ENCODE measurements at regions not wholly inside any gene's neighbourhood (a gene's known extent, or its start where the extent isn't known, plus 50 kb on each side); places are given as distances from the start of the nearest gene placed in this dataset.
A peak's percentile ranks its signal among the peaks of the same experiment; 100 is the strongest.

GRCh38 chr12:11510671-11511070 is 115.3 kb upstream of the PRB2 start:
- Mint-ChIP-seq H3K36me3 (ENCODE audit: insufficient read depth, unreplicated experiment) (peaks cover 6% of the 10 kb centered on the region), H3K9me3 (ENCODE audit: unreplicated experiment) (no peaks in the 10 kb centered on the region), H3K27ac (ENCODE audit: low read depth, unreplicated experiment) (no peak overlapping the region), H3K4me1 (ENCODE audit: insufficient read depth, unreplicated experiment) (no peaks in the 10 kb centered on the region), H3K27me3 (ENCODE audit: insufficient read depth, unreplicated experiment) (peaks cover 76% of the 10 kb centered on the region), H3K4me3 (ENCODE audit: unreplicated experiment) (no peak overlapping the region)
- ChIA-PET POLR2A (no interaction called here), CTCF (no interaction called here)
- intact Hi-C loops (cut with micrococcal nuclease) = no loop called here
- no peak for TF ChIP-seq CTCF (IDR thresholded peaks at IDR 0.05; ENCODE audit: unreplicated experiment)
- DNase-seq (ENCODE audit: unreplicated experiment) = no peak
- no TSS peak for BruUV-seq (replicated peaks)

- no TSS peak for BruUV-seq (replicated peaks)
- Mint-ChIP-seq H3K27ac (ENCODE audit: low read depth, unreplicated experiment) (no peak overlapping the region), H3K4me3 (ENCODE audit: unreplicated experiment) (no peak overlapping the region), H3K36me3 (ENCODE audit: insufficient read depth, unreplicated experiment) (no peaks in the 10 kb centered on the region), H3K9me3 (ENCODE audit: unreplicated experiment) (no peaks in the 10 kb centered on the region), H3K27me3 (ENCODE audit: insufficient read depth, unreplicated experiment) (peaks cover 77% of the 10 kb centered on the region), H3K4me1 (ENCODE audit: insufficient read depth, unreplicated experiment) (no peaks in the 10 kb centered on the region)
- intact Hi-C loops (cut with micrococcal nuclease) = no loop called here
- peak; percentile 16 for TF ChIP-seq CTCF (IDR thresholded peaks at IDR 0.05; ENCODE audit: unreplicated experiment)
- ChIA-PET CTCF (interaction anchor here (0.6 to 1.1 kb wide), 3 partner anchors 11 to 553 kb away, joined by 3 to 4 read pairs (median 4); no protein-coding TSS in a partner anchor), POLR2A (interaction anchor here (0.7 kb wide), 1 partner anchor 178 kb away, joined by 3 read pairs; no protein-coding TSS in a partner anchor)
- peak; percentile 38 for DNase-seq (ENCODE audit: unreplicated experiment)
Measured at GRCh38 chr12:11513288-11513687, 117.9 kb upstream of the PRB2 start.

GRCh38 chr12:11517080-11517479 is 121.7 kb upstream of the PRB2 start:
- DNase-seq (ENCODE audit: unreplicated experiment) = no peak
- Mint-ChIP-seq H3K27ac (ENCODE audit: low read depth, unreplicated experiment) (no peak overlapping the region), H3K4me1 (ENCODE audit: insufficient read depth, unreplicated experiment) (no peaks in the 10 kb centered on the region), H3K4me3 (ENCODE audit: unreplicated experiment) (no peak overlapping the region), H3K27me3 (ENCODE audit: insufficient read depth, unreplicated experiment) (peaks cover 90% of the 10 kb centered on the region), H3K36me3 (ENCODE audit: insufficient read depth, unreplicated experiment) (no peaks in the 10 kb centered on the region), H3K9me3 (ENCODE audit: unreplicated experiment) (no peaks in the 10 kb centered on the region)
- ChIA-PET CTCF (interaction anchor here (0.6 to 0.7 kb wide), 2 partner anchors 10 to 1739 kb away, joined by 3 read pairs; no protein-coding TSS in a partner anchor), POLR2A (interaction anchor here (0.6 to 0.7 kb wide), 2 partner anchors 11 to 753 kb away, joined by 3 to 5 read pairs; no protein-coding TSS in a partner anchor)
- intact Hi-C loops (cut with micrococcal nuclease) = no loop called here
- no peak for TF ChIP-seq CTCF (IDR thresholded peaks at IDR 0.05; ENCODE audit: unreplicated experiment)
- BruUV-seq (replicated peaks) = no TSS peak

- intact Hi-C loops (cut with micrococcal nuclease) = no loop called here
- Mint-ChIP-seq H3K36me3 (ENCODE audit: insufficient read depth, unreplicated experiment) (no peaks in the 10 kb centered on the region), H3K4me3 (ENCODE audit: unreplicated experiment) (no peak overlapping the region), H3K27me3 (ENCODE audit: insufficient read depth, unreplicated experiment) (peaks cover 85% of the 10 kb centered on the region), H3K4me1 (ENCODE audit: insufficient read depth, unreplicated experiment) (no peaks in the 10 kb centered on the region), H3K9me3 (ENCODE audit: unreplicated experiment) (no peaks in the 10 kb centered on the region), H3K27ac (ENCODE audit: low read depth, unreplicated experiment) (no peak overlapping the region)
- no TSS peak for BruUV-seq (replicated peaks)
- TF ChIP-seq CTCF (IDR thresholded peaks at IDR 0.05; ENCODE audit: unreplicated experiment) = no peak
- DNase-seq (ENCODE audit: unreplicated experiment) = no peak
- POLR2A ChIA-PET = no interaction called here
- CTCF ChIA-PET = interaction anchor here (0.6 kb wide), 1 partner anchor 811 kb away, joined by 3 read pairs; no protein-coding TSS in a partner anchor
Measured at GRCh38 chr12:11524446-11524845, 125.0 kb upstream of the ETV6 start.
